Activated CD8-positive, alpha-beta T cell treated with anti-CD3 and anti-CD28 coated beads, Interleukin-2, amount 10 ng/mL, durations not matched to agents 7 days and 5 days (primary cell): ENCODE measurements at regions not wholly inside any gene's neighbourhood (a gene's known extent, or its start where the extent isn't known, plus 50 kb on each side); places are given as distances from the start of the nearest gene placed in this dataset.

ENCODE experiments used
- ATAC-seq: fragments of 150-1000 bp; cut with Tn5 transposase; one replicate; pipeline ENCODE4 v1.10.0; 2021; ENCODE audit warnings: moderate library complexity
- CTCF ChIA-PET: fragments of 350-600 bp; sonication (Branson Sonifier 250); formaldehyde crosslinking; loops from one replicate; lab custom pipeline; 2021; ENCODE audit warnings: antibody characterized with exemption; lab: Charles Lee
- POLR2A ChIA-PET: fragments of 350-600 bp; sonication (Branson Sonifier 250); formaldehyde crosslinking; loops from one replicate; lab custom pipeline; 2021; ENCODE audit warnings: antibody characterized with exemption; lab: Charles Lee
- DNase-seq: peaks from one replicate; pipeline ENCODE4 v3.0.0-alpha.2; 2020
- H3K27ac Mint-ChIP-seq: one replicate; pipeline ENCODE4 v1.8.0; 2021; ENCODE audit warnings: mild to moderate bottlenecking, mixed read lengths
- H3K27me3 Mint-ChIP-seq: one replicate; pipeline ENCODE4 v1.8.0; 2021; ENCODE audit warnings: low read depth, mixed read lengths
- H3K36me3 Mint-ChIP-seq: one replicate; pipeline ENCODE4 v1.8.0; 2021; ENCODE audit warnings: low read depth, mixed read lengths
- H3K4me1 Mint-ChIP-seq: one replicate; pipeline ENCODE4 v1.8.0; 2021; ENCODE audit warnings: low read depth, mixed read lengths
- H3K4me3 Mint-ChIP-seq: one replicate; pipeline ENCODE4 v1.8.0; 2021; ENCODE audit warnings: mild to moderate bottlenecking, mixed read lengths
- H3K9me3 Mint-ChIP-seq: one replicate; pipeline ENCODE4 v1.8.0; 2022; ENCODE audit warnings: mixed read lengths; ENCODE audit not compliant: insufficient read depth

- H3K4me3 Mint-ChIP-seq = no peak overlapping the region
- H3K4me1 Mint-ChIP-seq = peaks cover 4% of the 10 kb centered on the region
- H3K9me3 Mint-ChIP-seq = no peaks in the 10 kb centered on the region
- H3K36me3 Mint-ChIP-seq = no peaks in the 10 kb centered on the region
- ChIA-PET CTCF (interaction anchor here (0.9 kb wide), 1 partner anchor 37 kb away, joined by 4 read pairs; no protein-coding TSS in a partner anchor), POLR2A (no interaction called here)
- ATAC-seq (no peak), DNase-seq (no peak)
- no peak overlapping the region for H3K27ac Mint-ChIP-seq
- no peaks in the 10 kb centered on the region for H3K27me3 Mint-ChIP-seq
Measured at GRCh38 chr5:56288873-56289601, 55.9 kb upstream of the ANKRD55 start.

GRCh38 chr5:56286015-56286884 is 53.1 kb upstream of the ANKRD55 start:
- no peak overlapping the region for H3K4me3 Mint-ChIP-seq
- POLR2A ChIA-PET = no interaction called here
- DNase-seq = no peak

GRCh38 chr5:56282951-56283350 is 49.8 kb upstream of the ANKRD55 start:
- Mint-ChIP-seq H3K4me3 (no peak overlapping the region), H3K36me3 (no peaks in the 10 kb centered on the region), H3K27ac (no peak overlapping the region), H3K27me3 (no peaks in the 10 kb centered on the region), H3K9me3 (no peaks in the 10 kb centered on the region), H3K4me1 (no peaks in the 10 kb centered on the region)
- ATAC-seq (no peak), DNase-seq (no peak)
- ChIA-PET CTCF (interaction anchor here (0.9 to 1.6 kb wide), 4 partner anchors 11 to 579 kb away, joined by 3 to 6 read pairs (median 4); no protein-coding TSS in a partner anchor), POLR2A (no interaction called here)

More at GRCh38 chr5:56286015-56286884, 53.1 kb upstream of the ANKRD55 start:
- Mint-ChIP-seq H3K4me1 (no peaks in the 10 kb centered on the region), H3K9me3 (no peaks in the 10 kb centered on the region), H3K27ac (no peak overlapping the region), H3K27me3 (no peaks in the 10 kb centered on the region), H3K36me3 (no peaks in the 10 kb centered on the region)
- ATAC-seq = no peak
- CTCF ChIA-PET = interaction anchor here (0.6 to 1.5 kb wide), 2 partner anchors 15 to 852 kb away, joined by 3 to 6 read pairs; no protein-coding TSS in a partner anchor
